IMR-90 (cell line): ENCODE measurements at regions not wholly inside any gene's neighbourhood (a gene's known extent, or its start where the extent isn't known, plus 50 kb on each side); places are given as distances from the start of the nearest gene placed in this dataset.

Experiments used
- ATAC-seq: fragments of 200-7000 bp; cut with Tn5 transposase; 2 replicates; pipeline ENCODE4 v1.9.1; 2020; ENCODE audit warnings: low read depth, mild to moderate bottlenecking, moderate library complexity
- BruUV-seq: library from RNA; stranded (reverse); fragments of 400-500 nt; replicated peaks from 2 replicates; lab custom pipeline; 2021; lab: Mats Ljungman, UMichigan
- CTCF ChIA-PET: fragments of 300-600 bp; formaldehyde crosslinking; extraction: SDS; loops from one replicate; lab custom pipeline; 2021; ENCODE audit warnings: antibody characterized with exemption; lab: Yijun Ruan, JAX
- POLR2A ChIA-PET: fragments of 300-600 bp; sonication (Branson Sonifier 250); formaldehyde crosslinking; loops from one replicate; lab custom pipeline; 2022; ENCODE audit warnings: antibody characterized with exemption; ENCODE audit not compliant: unreplicated experiment; lab: Charles Lee
- DNase-seq: peaks from one replicate; pipeline ENCODE4 v3.0.0; 2013
- H2AFZ ChIP-seq: replicated peaks from 2 replicates; pipeline ENCODE3; 2013; ENCODE audit warnings: low read length, mild to moderate bottlenecking; ENCODE audit not compliant: poor library complexity
- H2AK5ac ChIP-seq: 2 replicates; pipeline ENCODE4 v1.6.1; 2013; ENCODE audit warnings: low read depth, low read length, inconsistent platforms
- H2AK9ac ChIP-seq: replicated peaks from 2 replicates; pipeline ENCODE3; 2013; ENCODE audit warnings: mild to moderate bottlenecking, low read depth, low read length, moderate library complexity; ENCODE audit not compliant: poor library complexity
- H2BK120ac ChIP-seq: 2 replicates; pipeline ENCODE4 v1.6.1; 2013; ENCODE audit warnings: low read depth, low read length, inconsistent platforms
- H2BK15ac ChIP-seq: 3 replicates; pipeline ENCODE4 v1.6.1; 2013; ENCODE audit warnings: low read depth, low read length, inconsistent platforms
- H2BK20ac ChIP-seq: 2 replicates; pipeline ENCODE4 v1.6.1; 2013; ENCODE audit warnings: low read depth, mild to moderate bottlenecking, inconsistent platforms, low read length, moderate library complexity
- H2BK5ac ChIP-seq: 2 replicates; pipeline ENCODE4 v1.6.1; 2013; ENCODE audit warnings: mild to moderate bottlenecking, low read depth, low read length, inconsistent platforms; ENCODE audit not compliant: poor library complexity, severe bottlenecking
- H3K14ac ChIP-seq: replicated peaks from 2 replicates; pipeline ENCODE4 v1.6.1; 2013; ENCODE audit warnings: low read depth, low read length, inconsistent platforms
- H3K18ac ChIP-seq: 2 replicates; pipeline ENCODE4 v1.6.1; 2013; ENCODE audit warnings: low read depth, low read length, control low read depth
- H3K23ac ChIP-seq: 2 replicates; pipeline ENCODE4 v1.6.1; 2013; ENCODE audit warnings: low read depth, low read length, inconsistent platforms
- H3K27ac ChIP-seq: 2 replicates; pipeline ENCODE4 v1.5.1; 2013; ENCODE audit warnings: mild to moderate bottlenecking, control low read depth, low read length; ENCODE audit not compliant: insufficient read depth
- H3K27me3 ChIP-seq: 2 replicates; pipeline ENCODE4 v1.6.1; 2013; ENCODE audit warnings: low read length; ENCODE audit not compliant: control insufficient read depth, insufficient read depth
- H3K36me3 ChIP-seq: 2 replicates; pipeline ENCODE4 v1.6.1; 2013; ENCODE audit warnings: low read length, mixed read lengths; ENCODE audit not compliant: control insufficient read depth, insufficient read depth
- H3K4ac ChIP-seq: 2 replicates; pipeline ENCODE4 v1.6.1; 2013; ENCODE audit warnings: low read depth, low read length, inconsistent platforms
- H3K4me1 ChIP-seq: 2 replicates; pipeline ENCODE4 v1.6.1; 2013; ENCODE audit warnings: low read length, mixed read lengths; ENCODE audit not compliant: control insufficient read depth, insufficient read depth
- H3K4me2 ChIP-seq: 2 replicates; pipeline ENCODE4 v1.6.1; 2013; ENCODE audit warnings: low read depth, mild to moderate bottlenecking, control low read depth, low read length, moderate library complexity
- H3K4me3 ChIP-seq: 2 replicates; pipeline ENCODE4 v1.5.1; 2013; ENCODE audit warnings: low read depth, mild to moderate bottlenecking, control low read depth, low read length, moderate library complexity; ENCODE audit not compliant: insufficient read depth
- H3K56ac ChIP-seq: 2 replicates; pipeline ENCODE4 v1.6.1; 2013; ENCODE audit warnings: low read length, inconsistent platforms; ENCODE audit not compliant: insufficient read depth; ENCODE audit errors: extremely low read depth
- H3K79me1 ChIP-seq, 2 experiments: 2 replicates each; pipeline ENCODE4 v1.6.1; 2013; ENCODE audit warnings: low read length in 2 of 2, inconsistent platforms in 1 of 2, low read depth in 1 of 2
- H3K9ac ChIP-seq: 2 replicates; pipeline ENCODE4 v1.6.1; 2013; ENCODE audit warnings: low read depth, low read length, control low read depth
- H3K9me1 ChIP-seq: 2 replicates; pipeline ENCODE4 v1.6.1; 2013; ENCODE audit warnings: low read length, inconsistent platforms; ENCODE audit not compliant: insufficient read depth
- H3K9me3 ChIP-seq: 2 replicates; pipeline ENCODE4 v1.6.1; 2013; ENCODE audit warnings: low read length; ENCODE audit not compliant: control insufficient read depth, insufficient read depth
- H4K20me1 ChIP-seq: 2 replicates; pipeline ENCODE4 v1.6.1; 2013; ENCODE audit warnings: low read length, inconsistent platforms; ENCODE audit not compliant: insufficient read depth
- H4K5ac ChIP-seq: 2 replicates; pipeline ENCODE4 v1.6.1; 2013; ENCODE audit warnings: mild to moderate bottlenecking, low read depth, low read length, control low read depth
- H4K8ac ChIP-seq, 2 experiments: 2 replicates each; pipeline ENCODE4 v1.6.1; 2013; ENCODE audit warnings: low read depth in 2 of 2, low read length in 2 of 2, control low read depth in 1 of 2, inconsistent platforms in 1 of 2
- H4K91ac ChIP-seq: 2 replicates; pipeline ENCODE4 v1.6.1; 2013; ENCODE audit warnings: low read depth, low read length, inconsistent platforms; ENCODE audit not compliant: insufficient read depth
- BHLHE40 ChIP-seq: fragments of 150-350 bp; IDR thresholded peaks from 2 replicates; pipeline ENCODE4 v1.6.1; 2016; ENCODE audit warnings: mild to moderate bottlenecking, low read depth, low read length
- CEBPB ChIP-seq: IDR thresholded peaks from 2 replicates; pipeline ENCODE4 v1.6.1; 2012; ENCODE audit warnings: low read depth, low read length, improper control_type of control experiment
- CHD1 ChIP-seq: IDR thresholded peaks from 2 replicates; pipeline ENCODE4 v1.6.1; 2012; ENCODE audit warnings: low read depth, low read length, improper control_type of control experiment
- ELK1 ChIP-seq: fragments of 150-350 bp; IDR thresholded peaks from 2 replicates; pipeline ENCODE4 v1.6.1; 2016; ENCODE audit warnings: low read depth, mild to moderate bottlenecking, low read length, moderate library complexity, borderline replicate concordance
- FOS ChIP-seq: fragments of 150-350 bp; IDR thresholded peaks from 2 replicates; pipeline ENCODE4 v1.6.1; 2016; ENCODE audit warnings: low read depth, low read length
- MAFK ChIP-seq: IDR thresholded peaks from 2 replicates; pipeline ENCODE4 v1.6.1; 2012; ENCODE audit warnings: low read depth, low read length, improper control_type of control experiment
- MAZ ChIP-seq: IDR thresholded peaks from 2 replicates; pipeline ENCODE4 v1.6.1; 2012; ENCODE audit warnings: low read depth, mild to moderate bottlenecking, low read length, improper control_type of control experiment, moderate library complexity, borderline replicate concordance
- MXI1 ChIP-seq: IDR thresholded peaks from 2 replicates; pipeline ENCODE4 v1.6.1; 2012; ENCODE audit warnings: low read depth, mild to moderate bottlenecking, low read length, moderate library complexity, borderline replicate concordance
- NFE2L2 ChIP-seq: fragments of 150-350 bp; IDR thresholded peaks from 2 replicates; pipeline ENCODE4 v1.6.1; 2016; ENCODE audit warnings: low read depth, mild to moderate bottlenecking, low read length
- POLR2A ChIP-seq: IDR thresholded peaks from 2 replicates; pipeline ENCODE4 v1.6.1; 2012; ENCODE audit warnings: mild to moderate bottlenecking, low read depth, low read length
- RAD21 ChIP-seq: IDR thresholded peaks from 2 replicates; pipeline ENCODE4 v1.6.1; 2012; ENCODE audit warnings: low read length, improper control_type of control experiment
- RCOR1 ChIP-seq: IDR thresholded peaks from 2 replicates; pipeline ENCODE4 v1.6.1; 2012; ENCODE audit warnings: mild to moderate bottlenecking, low read length, improper control_type of control experiment; ENCODE audit not compliant: insufficient replicate concordance
- RFX5 ChIP-seq: IDR thresholded peaks from 2 replicates; pipeline ENCODE4 v1.8.0; 2012; ENCODE audit warnings: low read depth, mild to moderate bottlenecking, low read length, moderate library complexity
- SMC3 ChIP-seq: fragments of 150-350 bp; IDR thresholded peaks from 2 replicates; pipeline ENCODE4 v1.6.1; 2016; ENCODE audit warnings: low read depth, mild to moderate bottlenecking, antibody characterized with exemption, low read length, moderate library complexity
- WGBS, 2 experiments: methylation state at CpG; one replicate each; pipeline versions ENCODE4 v1.1.5 to v1.1.7; 2013; ENCODE audit warnings: missing lambda C conversion rate in 2 of 2; ENCODE audit not compliant: insufficient read length in 1 of 2; ENCODE audit errors: extremely low coverage in 2 of 2; 5-methylcytosine and 5-hydroxymethylcytosine counted together
- dilution Hi-C: fragments of 300-500 bp; cut with HindIII; formaldehyde crosslinking; loops from one replicate; pipeline ENCODE4 v1.14.3; 2018; ENCODE audit warnings: low sequenced_read_pairs; ENCODE audit not compliant: unreplicated experiment
- in situ Hi-C: fragments of 300-500 bp; cut with MboI; formaldehyde crosslinking; loops from 3 replicates; pipeline ENCODE4 v1.14.3; 2019; ENCODE audit warnings: low sequenced_read_pairs, inconsistent platforms, mixed read lengths
- intact Hi-C: fragments of 100-400 bp; cut with micrococcal nuclease; formaldehyde crosslinking; loops from 2 replicates; pipeline ENCODE4 v1.10.0; 2022
- TF ChIP-seq, protein P1 (sequence below): conservative IDR thresholded peaks from 2 replicates; pipeline ENCODE4 v1.5.1; 2012; ENCODE audit warnings: mild to moderate bottlenecking, low read depth, low read length, improper control_type of control experiment
- TF ChIP-seq, protein P2 (sequence below): fragments of 150-350 bp; IDR thresholded peaks from 2 replicates; pipeline ENCODE4 v1.6.1; 2017; ENCODE audit warnings: mild to moderate bottlenecking, antibody characterized with exemption, low read length, low read depth

- intact Hi-C loops (no loop called here), dilution Hi-C loops (no loop called here), in situ Hi-C loops (no loop called here)
- Histone ChIP-seq H2BK15ac (no peak overlapping the region), H4K91ac (no peak overlapping the region), H4K5ac (no peak overlapping the region), H3K4ac (no peak overlapping the region), H2BK5ac (no peak overlapping the region), H3K23ac (no peak overlapping the region), H3K56ac (no peak overlapping the region), H4K20me1 (no peaks in the 10 kb centered on the region), H3K36me3 (no peaks in the 10 kb centered on the region), H3K18ac (no peak overlapping the region), H3K9me1 (no peaks in the 10 kb centered on the region), H3K4me1 (no peaks in the 10 kb centered on the region), H3K4me3 (no peak overlapping the region), H3K27me3 (no peaks in the 10 kb centered on the region), H3K14ac (no peak overlapping the region), H2AK5ac (no peak overlapping the region), H2AFZ (no peak overlapping the region), H3K9ac (no peak overlapping the region), H3K4me2 (no peak overlapping the region), H3K27ac (no peak overlapping the region), H2BK120ac (no peak overlapping the region), H4K8ac (no peak overlapping the region), H3K79me1 (no peaks in the 10 kb centered on the region), H2AK9ac (no peak overlapping the region), H3K9me3 (peaks cover 8% of the 10 kb centered on the region), H2BK20ac (no peak overlapping the region)
- ChIA-PET CTCF (no interaction called here), POLR2A (no interaction called here)
- DNase-seq (no peak), ATAC-seq (no peak)
- no TSS peak for BruUV-seq
- TF ChIP-seq, protein P1, sequence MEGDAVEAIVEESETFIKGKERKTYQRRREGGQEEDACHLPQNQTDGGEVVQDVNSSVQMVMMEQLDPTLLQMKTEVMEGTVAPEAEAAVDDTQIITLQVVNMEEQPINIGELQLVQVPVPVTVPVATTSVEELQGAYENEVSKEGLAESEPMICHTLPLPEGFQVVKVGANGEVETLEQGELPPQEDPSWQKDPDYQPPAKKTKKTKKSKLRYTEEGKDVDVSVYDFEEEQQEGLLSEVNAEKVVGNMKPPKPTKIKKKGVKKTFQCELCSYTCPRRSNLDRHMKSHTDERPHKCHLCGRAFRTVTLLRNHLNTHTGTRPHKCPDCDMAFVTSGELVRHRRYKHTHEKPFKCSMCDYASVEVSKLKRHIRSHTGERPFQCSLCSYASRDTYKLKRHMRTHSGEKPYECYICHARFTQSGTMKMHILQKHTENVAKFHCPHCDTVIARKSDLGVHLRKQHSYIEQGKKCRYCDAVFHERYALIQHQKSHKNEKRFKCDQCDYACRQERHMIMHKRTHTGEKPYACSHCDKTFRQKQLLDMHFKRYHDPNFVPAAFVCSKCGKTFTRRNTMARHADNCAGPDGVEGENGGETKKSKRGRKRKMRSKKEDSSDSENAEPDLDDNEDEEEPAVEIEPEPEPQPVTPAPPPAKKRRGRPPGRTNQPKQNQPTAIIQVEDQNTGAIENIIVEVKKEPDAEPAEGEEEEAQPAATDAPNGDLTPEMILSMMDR: no peak
- TF ChIP-seq POLR2A (no peak), FOS (no peak), CEBPB (no peak), BHLHE40 (no peak), MAZ (no peak), MAFK (no peak), ELK1 (no peak), CHD1 (no peak), MXI1 (no peak), RCOR1 (no peak), SMC3 (no peak), NFE2L2 (no peak), RAD21 (no peak), RFX5 (no peak)
- TF ChIP-seq, protein P2, sequence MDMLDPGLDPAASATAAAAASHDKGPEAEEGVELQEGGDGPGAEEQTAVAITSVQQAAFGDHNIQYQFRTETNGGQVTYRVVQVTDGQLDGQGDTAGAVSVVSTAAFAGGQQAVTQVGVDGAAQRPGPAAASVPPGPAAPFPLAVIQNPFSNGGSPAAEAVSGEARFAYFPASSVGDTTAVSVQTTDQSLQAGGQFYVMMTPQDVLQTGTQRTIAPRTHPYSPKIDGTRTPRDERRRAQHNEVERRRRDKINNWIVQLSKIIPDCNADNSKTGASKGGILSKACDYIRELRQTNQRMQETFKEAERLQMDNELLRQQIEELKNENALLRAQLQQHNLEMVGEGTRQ: no peak
- no CpG with 5 or more reads among the region's 6 CpGs for WGBS, 2 experiments
Measured at GRCh38 chr10:56466005-56466404, 104.9 kb upstream of the ZWINT start.
